Smooth muscle cell (in vitro differentiated cells): ENCODE measurements at regions not wholly inside any gene's neighbourhood (a gene's known extent, or its start where the extent isn't known, plus 50 kb on each side); places are given as distances from the start of the nearest gene placed in this dataset.

Experiments used
- DNase-seq: peaks from one replicate; lab custom pipeline; 2025; ENCODE audit not compliant: unreplicated experiment; lab: John Stamatoyannopoulos, UW
- H2AFZ ChIP-seq: fragments of 200-600 bp; sonication (generic); 2 replicates; pipeline ENCODE4 v1.6.0; 2016; ENCODE audit warnings: antibody characterized with exemption, low read depth, mild to moderate bottlenecking
- H3F3A ChIP-seq: fragments of 200-600 bp; sonication (generic); 2 replicates; pipeline ENCODE4 v1.6.0; 2017; ENCODE audit warnings: antibody characterized with exemption, low read depth
- H3K27ac ChIP-seq: fragments of 200-600 bp; sonication (generic); 2 replicates; pipeline ENCODE4 v1.5.1; 2016; ENCODE audit warnings: low read depth, mild to moderate bottlenecking
- H3K27me3 ChIP-seq: fragments of 200-600 bp; sonication (generic); 2 replicates; pipeline ENCODE4 v1.6.1; 2016; ENCODE audit warnings: low read depth, mild to moderate bottlenecking
- H3K36me3 ChIP-seq: fragments of 200-600 bp; sonication (generic); 2 replicates; pipeline ENCODE4 v1.5.1; 2016; ENCODE audit warnings: low read depth
- H3K4me1 ChIP-seq: fragments of 200-600 bp; sonication (generic); 2 replicates; pipeline ENCODE4 v1.5.1; 2016; ENCODE audit warnings: low read depth
- H3K4me2 ChIP-seq: fragments of 200-600 bp; sonication (generic); 2 replicates; pipeline ENCODE4 v1.6.0; 2016; ENCODE audit warnings: mild to moderate bottlenecking
- H3K4me3 ChIP-seq: fragments of 200-600 bp; sonication (generic); 2 replicates; pipeline ENCODE4 v1.5.1; 2016; ENCODE audit warnings: mild to moderate bottlenecking
- H3K79me2 ChIP-seq: fragments of 200-600 bp; sonication (generic); 2 replicates; pipeline ENCODE4 v1.6.0; 2016; ENCODE audit warnings: low read depth, mild to moderate bottlenecking
- H3K9ac ChIP-seq: fragments of 200-600 bp; sonication (generic); 2 replicates; pipeline ENCODE4 v1.6.0; 2016; ENCODE audit warnings: low read depth
- H3K9me3 ChIP-seq: fragments of 200-600 bp; sonication (generic); replicated peaks from 2 replicates; pipeline ENCODE4 v1.5.1; 2016; ENCODE audit warnings: low read depth
- H4K20me1 ChIP-seq: fragments of 200-600 bp; sonication (generic); 2 replicates; pipeline ENCODE4 v1.6.0; 2016; ENCODE audit warnings: low read depth
- WGBS: methylation state at CpG from one replicate; pipeline ENCODE4 v1.1.7; 2016; ENCODE audit warnings: low lambda C conversion rate; 5-methylcytosine and 5-hydroxymethylcytosine counted together
- TF ChIP-seq, protein P1 (sequence below): fragments of 200-600 bp; sonication (generic); IDR thresholded peaks from 2 replicates; pipeline ENCODE4 v1.5.1; 2017; ENCODE audit warnings: borderline replicate concordance, mild to moderate bottlenecking, antibody characterized with exemption; ENCODE audit not compliant: insufficient read depth, poor library complexity, severe bottlenecking

DNA sequence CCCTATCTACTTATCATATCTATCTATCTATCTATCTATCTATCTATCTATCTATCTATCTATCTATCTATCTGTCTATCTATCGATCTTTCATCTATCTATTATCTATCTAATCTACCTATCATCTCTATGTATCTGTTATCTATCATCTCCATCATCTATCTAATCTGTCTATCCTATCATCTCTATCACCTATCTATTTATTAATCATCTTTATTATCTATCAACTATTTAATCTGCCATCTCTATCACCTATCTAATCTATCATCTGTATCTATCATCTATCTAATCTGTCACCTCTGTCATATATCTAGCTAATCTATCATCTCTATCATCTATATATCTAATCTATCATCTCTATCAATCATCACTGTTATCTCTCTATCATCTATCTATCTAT, 736.3 kb downstream of the TYW1 start:
- Histone ChIP-seq H3K4me3 (no peak overlapping the region), H3K4me2 (no peak overlapping the region), H3K27ac (no peak overlapping the region), H3K79me2 (no peaks in the 10 kb centered on the region), H3F3A (no peaks in the 10 kb centered on the region), H4K20me1 (no peaks in the 10 kb centered on the region), H3K9ac (no peak overlapping the region), H3K36me3 (no peaks in the 10 kb centered on the region), H3K27me3 (no peaks in the 10 kb centered on the region), H2AFZ (no peak overlapping the region), H3K9me3 (no peaks in the 10 kb centered on the region), H3K4me1 (no peaks in the 10 kb centered on the region)
- WGBS, result 95% methylated on average over 1 of the region's 1 CpG
- TF ChIP-seq, protein P1, sequence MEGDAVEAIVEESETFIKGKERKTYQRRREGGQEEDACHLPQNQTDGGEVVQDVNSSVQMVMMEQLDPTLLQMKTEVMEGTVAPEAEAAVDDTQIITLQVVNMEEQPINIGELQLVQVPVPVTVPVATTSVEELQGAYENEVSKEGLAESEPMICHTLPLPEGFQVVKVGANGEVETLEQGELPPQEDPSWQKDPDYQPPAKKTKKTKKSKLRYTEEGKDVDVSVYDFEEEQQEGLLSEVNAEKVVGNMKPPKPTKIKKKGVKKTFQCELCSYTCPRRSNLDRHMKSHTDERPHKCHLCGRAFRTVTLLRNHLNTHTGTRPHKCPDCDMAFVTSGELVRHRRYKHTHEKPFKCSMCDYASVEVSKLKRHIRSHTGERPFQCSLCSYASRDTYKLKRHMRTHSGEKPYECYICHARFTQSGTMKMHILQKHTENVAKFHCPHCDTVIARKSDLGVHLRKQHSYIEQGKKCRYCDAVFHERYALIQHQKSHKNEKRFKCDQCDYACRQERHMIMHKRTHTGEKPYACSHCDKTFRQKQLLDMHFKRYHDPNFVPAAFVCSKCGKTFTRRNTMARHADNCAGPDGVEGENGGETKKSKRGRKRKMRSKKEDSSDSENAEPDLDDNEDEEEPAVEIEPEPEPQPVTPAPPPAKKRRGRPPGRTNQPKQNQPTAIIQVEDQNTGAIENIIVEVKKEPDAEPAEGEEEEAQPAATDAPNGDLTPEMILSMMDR, result no peak
- DNase-seq, result no peak

DNA sequence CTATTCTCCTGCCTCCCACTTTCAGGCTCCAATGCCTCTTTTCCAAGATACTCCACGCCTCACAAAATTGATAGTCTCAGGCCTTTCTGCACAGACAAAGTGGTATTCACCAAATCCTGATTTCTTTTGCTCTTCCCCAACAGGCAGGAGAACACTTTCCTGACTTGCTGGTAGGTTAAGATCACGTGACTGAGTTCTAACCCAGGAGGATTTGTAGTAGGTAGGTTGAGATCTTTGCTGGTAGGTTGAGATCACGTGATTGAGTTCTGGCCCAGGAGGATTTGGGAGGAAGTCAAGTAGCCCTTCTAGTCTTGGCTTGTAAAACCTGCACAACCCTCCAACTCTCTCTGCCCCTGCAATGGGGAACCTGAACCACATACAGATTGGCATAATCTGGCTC, 741.5 kb downstream of the TYW1 start:
- Histone ChIP-seq H3K36me3 (no peaks in the 10 kb centered on the region), H3K27me3 (no peaks in the 10 kb centered on the region), H3K79me2 (no peaks in the 10 kb centered on the region), H4K20me1 (no peaks in the 10 kb centered on the region), H2AFZ (no peak overlapping the region), H3K9me3 (no peaks in the 10 kb centered on the region), H3K27ac (no peak overlapping the region), H3K9ac (no peak overlapping the region), H3K4me2 (no peak overlapping the region), H3K4me1 (no peaks in the 10 kb centered on the region), H3K4me3 (no peak overlapping the region), H3F3A (no peaks in the 10 kb centered on the region)
- WGBS, result 89% methylated on average over 3 of the region's 3 CpGs
- no peak for DNase-seq
- TF ChIP-seq, protein P1, result no peak

DNA sequence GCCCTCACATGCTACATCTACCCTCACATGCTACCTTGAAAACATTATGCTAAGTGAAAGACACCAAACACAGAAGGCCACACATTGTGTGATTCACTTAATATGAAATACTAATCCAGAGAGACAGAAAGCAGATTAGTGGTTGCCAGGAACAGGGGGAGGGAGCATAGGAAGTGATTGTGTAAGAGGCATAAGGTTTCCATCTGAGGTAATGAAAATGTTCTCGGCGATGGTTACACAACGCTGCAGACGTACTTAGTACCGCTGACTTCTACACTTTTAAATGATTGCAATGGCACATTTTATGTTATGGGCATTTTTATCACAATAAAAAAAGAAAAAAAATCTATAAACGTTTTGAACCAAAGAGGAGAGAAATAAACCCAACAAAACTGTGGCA, 742.3 kb downstream of the TYW1 start:
- Histone ChIP-seq H3K36me3 (no peaks in the 10 kb centered on the region), H3K79me2 (no peaks in the 10 kb centered on the region), H2AFZ (no peak overlapping the region), H3K9ac (no peak overlapping the region), H3K27ac (no peak overlapping the region), H3K9me3 (no peaks in the 10 kb centered on the region), H3F3A (no peaks in the 10 kb centered on the region), H3K4me3 (no peak overlapping the region), H3K27me3 (no peaks in the 10 kb centered on the region), H3K4me2 (peak overlapping the region; percentile 48), H3K4me1 (no peaks in the 10 kb centered on the region), H4K20me1 (no peaks in the 10 kb centered on the region)
- no peak for DNase-seq
- TF ChIP-seq, protein P1, result no peak
- WGBS, result 30% methylated on average over 6 of the region's 6 CpGs

DNA sequence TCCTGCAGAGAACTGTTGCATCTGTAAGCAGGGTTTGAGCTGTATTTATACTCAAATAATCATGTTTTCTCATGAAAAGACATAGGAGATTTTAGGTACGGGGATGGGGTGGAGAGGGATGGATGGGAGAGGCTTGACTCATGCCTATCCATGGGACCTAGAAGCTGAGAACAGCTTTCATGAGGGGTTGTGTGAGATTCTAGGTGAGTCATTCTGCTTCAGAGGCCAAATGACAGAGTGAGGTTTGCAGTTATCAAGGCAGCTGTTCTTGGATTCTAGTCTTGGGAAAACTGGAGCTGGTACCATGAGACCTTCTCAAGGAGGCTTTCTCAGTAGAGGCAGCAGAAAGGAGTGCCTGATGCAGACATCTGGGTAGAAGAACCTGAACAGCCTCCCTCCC, 746.9 kb downstream of the TYW1 start:
- no peak overlapping the region for H2AFZ ChIP-seq
- H3K4me1 ChIP-seq, result no peaks in the 10 kb centered on the region
- H3F3A ChIP-seq, result no peaks in the 10 kb centered on the region
- H3K27me3 ChIP-seq, result no peaks in the 10 kb centered on the region
- DNase-seq, result no peak
- H3K4me2 ChIP-seq, result no peak overlapping the region
- no peaks in the 10 kb centered on the region for H3K79me2 ChIP-seq
- H3K4me3 ChIP-seq, result no peak overlapping the region
- H3K27ac ChIP-seq, result no peak overlapping the region
- no peaks in the 10 kb centered on the region for H3K36me3 ChIP-seq
- H3K9me3 ChIP-seq, result no peaks in the 10 kb centered on the region
- 66% methylated on average over 1 of the region's 1 CpG for WGBS
- no peaks in the 10 kb centered on the region for H4K20me1 ChIP-seq
- TF ChIP-seq, protein P1, result no peak
- no peak overlapping the region for H3K9ac ChIP-seq
